SK-N-SH (cell line): ENCODE measurements at regions not wholly inside any gene's neighbourhood (a gene's known extent, or its start where the extent isn't known, plus 50 kb on each side); places are given as distances from the start of the nearest gene placed in this dataset.
"Not testable (repeated sequence)": the region's sequence is repeated elsewhere in the genome, so short reads cannot be mapped to it uniquely, and the experiment has no call there.

ENCODE experiments used
- CTCF ChIA-PET: fragments of 300-600, 350-600 bp; formaldehyde crosslinking; extraction: SDS; loops from one replicate; lab custom pipeline; 2021; lab: Yijun Ruan, JAX
- POLR2A ChIA-PET: fragments of 350-600 bp; sonication (Branson Sonifier 250); formaldehyde crosslinking; extraction: SDS; loops from one replicate; lab custom pipeline; 2020; ENCODE audit warnings: antibody characterized with exemption, inconsistent platforms; lab: Yijun Ruan, JAX
- DNase-seq: peaks from one replicate; pipeline ENCODE4 v3.0.0; 2012
- H2AFZ ChIP-seq: fragments of 200-600 bp; sonication (generic); 2 replicates; pipeline ENCODE4 v1.8.1; 2016; ENCODE audit warnings: antibody characterized with exemption, mild to moderate bottlenecking, low read depth
- H3F3A ChIP-seq: fragments of 200-600 bp; sonication (generic); replicated peaks from 2 replicates; pipeline ENCODE3; 2016; ENCODE audit warnings: antibody characterized with exemption, mild to moderate bottlenecking; ENCODE audit not compliant: insufficient read depth
- H3K27ac ChIP-seq, 2 experiments: fragments of 200-500 bp in 1 of 2; fragments of 200-600 bp in 1 of 2; sonication (Bioruptor generic) in 1 of 2; sonication (generic), shearing (Covaris generic) in 1 of 2; 2 replicates each; pipeline versions ENCODE4 v1.5.1 to v1.6.1; 2014 to 2016; ENCODE audit warnings: low read depth in 2 of 2, inconsistent platforms in 1 of 2, low read length in 1 of 2, mild to moderate bottlenecking in 1 of 2, mixed read lengths in 1 of 2
- H3K27me3 ChIP-seq: fragments of 200-600 bp; sonication (generic), shearing (Covaris generic); 2 replicates; pipeline ENCODE4 v1.6.1; 2016; ENCODE audit warnings: mixed run types; ENCODE audit not compliant: insufficient read depth
- H3K36me3 ChIP-seq, 2 experiments: fragments of 200-500 bp in 1 of 2; fragments of 200-600 bp in 1 of 2; sonication (Bioruptor generic) in 1 of 2; sonication (generic) in 1 of 2; replicated peaks in 1 of 2; 2 replicates each; pipeline versions ENCODE3 to v1.5.1; 2014 to 2016; ENCODE audit warnings: low read length in 1 of 2, mild to moderate bottlenecking in 1 of 2; ENCODE audit not compliant: insufficient read depth in 2 of 2, control insufficient read depth in 1 of 2
- H3K4me1 ChIP-seq, 2 experiments: fragments of 200-500 bp in 1 of 2; fragments of 200-600 bp in 1 of 2; sonication (Bioruptor generic) in 1 of 2; sonication (generic), shearing (Covaris generic) in 1 of 2; 2 replicates each; pipeline versions ENCODE4 v1.5.1 to v1.6.1; 2014 to 2016; ENCODE audit warnings: low read depth in 1 of 2, low read length in 1 of 2, mixed run types in 1 of 2; ENCODE audit not compliant: insufficient read depth in 2 of 2, control insufficient read depth in 1 of 2
- H3K4me2 ChIP-seq: fragments of 200-600 bp; sonication (generic), shearing (Covaris generic); 2 replicates; pipeline ENCODE4 v1.6.1; 2017; ENCODE audit warnings: mixed run types
- H3K4me3 ChIP-seq, 2 experiments: fragments of 200-500 bp in 1 of 2; fragments of 200-600 bp in 1 of 2; sonication (Bioruptor generic) in 1 of 2; sonication (generic), shearing (Covaris generic) in 1 of 2; 2 replicates each; pipeline versions ENCODE4 v1.5.1 to v1.8.1; 2014 to 2016; ENCODE audit warnings: low read depth in 2 of 2, inconsistent platforms in 1 of 2, low read length in 1 of 2, mild to moderate bottlenecking in 1 of 2, mixed read lengths in 1 of 2, moderate library complexity in 1 of 2
- H3K79me2 ChIP-seq: fragments of 200-600 bp; sonication (generic); 2 replicates; pipeline ENCODE4 v1.8.1; 2017; ENCODE audit warnings: mild to moderate bottlenecking; ENCODE audit not compliant: insufficient read depth
- H3K9ac ChIP-seq: fragments of 200-600 bp; sonication (generic); 2 replicates; pipeline ENCODE4 v1.6.1; 2017; ENCODE audit warnings: mixed run types
- H3K9me2 ChIP-seq: fragments of 200-600 bp; sonication (generic); 2 replicates; pipeline ENCODE4 v1.6.1; 2017; ENCODE audit warnings: mixed run types
- H3K9me3 ChIP-seq: fragments of 200-600 bp; sonication (generic); 2 replicates; pipeline ENCODE4 v1.6.1; 2017; ENCODE audit warnings: mixed run types, mild to moderate bottlenecking, moderate library complexity
- H4K20me1 ChIP-seq: fragments of 200-600 bp; sonication (generic); 2 replicates; pipeline ENCODE4 v1.6.1; 2017; ENCODE audit warnings: mild to moderate bottlenecking, mixed run types; ENCODE audit not compliant: insufficient read depth
- CHD2 ChIP-seq: fragments of 150-350 bp; IDR thresholded peaks from 2 replicates; pipeline ENCODE4 v1.6.1; 2018; ENCODE audit warnings: low read length; ENCODE audit not compliant: partially characterized antibody
- ELF1 ChIP-seq: IDR thresholded peaks from 2 replicates; pipeline ENCODE4 v1.4.0; 2012
- EP300 ChIP-seq, 2 experiments: IDR thresholded peaks; 2 replicates each; pipeline versions ENCODE4 v1.4.0 to v1.6.1; 2012; ENCODE audit warnings: borderline replicate concordance in 1 of 2, low read depth in 1 of 2, low read length in 1 of 2
- FOSL2 ChIP-seq: IDR thresholded peaks from 2 replicates; pipeline ENCODE4 v1.4.0; 2012; ENCODE audit warnings: low read depth, mild to moderate bottlenecking, moderate library complexity, borderline replicate concordance
- FOXM1 ChIP-seq: IDR thresholded peaks from 2 replicates; pipeline ENCODE4 v1.4.0; 2012; ENCODE audit warnings: low read depth, mild to moderate bottlenecking
- GATA2 ChIP-seq: sonication (generic); formaldehyde crosslinking; IDR thresholded peaks from 2 replicates; pipeline ENCODE4 v1.5.0; 2020; ENCODE audit warnings: mild to moderate bottlenecking, missing genetic modification reagents
- JUND ChIP-seq: IDR thresholded peaks from 2 replicates; pipeline ENCODE4 v1.4.0; 2012
- MAX ChIP-seq: IDR thresholded peaks from 2 replicates; pipeline ENCODE4 v1.4.0; 2012; ENCODE audit warnings: low read depth
- MXI1 ChIP-seq: IDR thresholded peaks from 2 replicates; pipeline ENCODE4 v1.6.1; 2012; ENCODE audit warnings: mild to moderate bottlenecking, low read depth, low read length, improper control_type of control experiment
- NRF1 ChIP-seq: IDR thresholded peaks from 2 replicates; pipeline ENCODE4 v1.6.1; 2012; ENCODE audit warnings: low read depth, mild to moderate bottlenecking, low read length
- POLR2AphosphoS5 ChIP-seq: IDR thresholded peaks from 2 replicates; pipeline ENCODE4 v1.6.1; 2012; ENCODE audit warnings: low read depth, low read length
- RAD21 ChIP-seq: IDR thresholded peaks from 2 replicates; pipeline ENCODE4 v1.6.1; 2012; ENCODE audit warnings: mild to moderate bottlenecking, low read length
- RCOR1 ChIP-seq: fragments of 150-350 bp; IDR thresholded peaks from 2 replicates; pipeline ENCODE4 v1.6.1; 2017; ENCODE audit warnings: antibody characterized with exemption, low read length
- RFX5 ChIP-seq: IDR thresholded peaks from 2 replicates; pipeline ENCODE4 v1.6.1; 2012; ENCODE audit warnings: mild to moderate bottlenecking, improper control_type of control experiment, low read length
- RXRA ChIP-seq: IDR thresholded peaks from 2 replicates; pipeline ENCODE4 v1.4.0; 2012; ENCODE audit warnings: low read depth, mild to moderate bottlenecking, borderline replicate concordance
- YY1 ChIP-seq: IDR thresholded peaks from 2 replicates; pipeline ENCODE4 v1.4.0; 2012; ENCODE audit warnings: low read depth, mild to moderate bottlenecking
- WGBS: methylation state at CpG from one replicate; pipeline ENCODE4 v1.1.6; 2017; ENCODE audit warnings: low lambda C conversion rate; 5-methylcytosine and 5-hydroxymethylcytosine counted together
- TF ChIP-seq, protein P1 (sequence below): IDR thresholded peaks from 2 replicates; pipeline ENCODE4; 2012

DNA sequence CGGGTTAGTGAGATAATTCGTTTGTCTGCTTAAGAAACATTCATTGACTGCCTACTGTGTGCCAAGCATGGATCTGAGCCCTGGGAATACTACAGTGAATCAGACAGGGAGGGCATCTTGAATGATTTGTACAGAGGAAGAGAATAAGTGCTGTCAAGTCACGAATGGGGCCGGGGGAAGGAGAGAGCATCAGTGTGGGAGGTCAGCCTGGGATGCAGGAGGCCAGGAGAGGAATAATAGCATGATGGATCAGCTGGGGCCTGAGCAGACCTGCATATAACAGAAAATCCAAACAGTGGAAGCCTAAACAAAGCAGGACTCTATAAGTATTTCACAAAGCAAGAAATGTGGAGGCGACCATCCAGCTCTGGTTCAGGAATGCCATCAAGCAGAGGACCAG is 55.4 kb upstream of the PAX8 start:
- no peak overlapping the region for H3K9ac ChIP-seq
- ChIA-PET CTCF (no interaction called here), POLR2A (no interaction called here)
- no peaks in the 10 kb centered on the region for H3K4me1 ChIP-seq
- no peaks in the 10 kb centered on the region for H3F3A ChIP-seq
- no peaks in the 10 kb centered on the region for H3K9me2 ChIP-seq
- peaks cover 28% of the 10 kb centered on the region for H3K27me3 ChIP-seq
- H2AFZ ChIP-seq: no peak overlapping the region
- no peaks in the 10 kb centered on the region for H3K79me2 ChIP-seq
- WGBS: 54% methylated on average over 5 of the region's 5 CpGs
- no peaks in the 10 kb centered on the region for H3K9me3 ChIP-seq
- no peak for TF ChIP-seq ELF1
- no peak for TF ChIP-seq RAD21
- TF ChIP-seq EP300 (IDR thresholded peaks at IDR 0.05; ENCODE audit: borderline replicate concordance in 1 of 2, low read depth in 1 of 2, low read length in 1 of 2): no peak
- TF ChIP-seq FOXM1: no peak
- no peak for TF ChIP-seq RCOR1
- no peak for TF ChIP-seq CHD2
- no peak for TF ChIP-seq RFX5
- TF ChIP-seq MAX: no peak
- no peak for TF ChIP-seq FOSL2
- TF ChIP-seq GATA2 (CRISPR knock-in tag): no peak
- TF ChIP-seq POLR2AphosphoS5: no peak
- TF ChIP-seq, protein P1, sequence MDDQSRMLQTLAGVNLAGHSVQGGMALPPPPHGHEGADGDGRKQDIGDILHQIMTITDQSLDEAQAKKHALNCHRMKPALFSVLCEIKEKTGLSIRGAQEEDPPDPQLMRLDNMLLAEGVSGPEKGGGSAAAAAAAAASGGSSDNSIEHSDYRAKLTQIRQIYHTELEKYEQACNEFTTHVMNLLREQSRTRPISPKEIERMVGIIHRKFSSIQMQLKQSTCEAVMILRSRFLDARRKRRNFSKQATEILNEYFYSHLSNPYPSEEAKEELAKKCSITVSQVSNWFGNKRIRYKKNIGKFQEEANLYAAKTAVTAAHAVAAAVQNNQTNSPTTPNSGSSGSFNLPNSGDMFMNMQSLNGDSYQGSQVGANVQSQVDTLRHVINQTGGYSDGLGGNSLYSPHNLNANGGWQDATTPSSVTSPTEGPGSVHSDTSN: no peak
- TF ChIP-seq YY1: no peak
- no peak for TF ChIP-seq JUND
- no peak for TF ChIP-seq NRF1
- TF ChIP-seq RXRA: no peak
- TF ChIP-seq MXI1: no peak
- no peak overlapping the region for H3K4me3 ChIP-seq
- no peak overlapping the region for H3K27ac ChIP-seq
- H3K4me2 ChIP-seq: no peak overlapping the region
- H3K36me3 ChIP-seq: no peaks in the 10 kb centered on the region
- no peak for DNase-seq
- no peaks in the 10 kb centered on the region for H4K20me1 ChIP-seq

DNA sequence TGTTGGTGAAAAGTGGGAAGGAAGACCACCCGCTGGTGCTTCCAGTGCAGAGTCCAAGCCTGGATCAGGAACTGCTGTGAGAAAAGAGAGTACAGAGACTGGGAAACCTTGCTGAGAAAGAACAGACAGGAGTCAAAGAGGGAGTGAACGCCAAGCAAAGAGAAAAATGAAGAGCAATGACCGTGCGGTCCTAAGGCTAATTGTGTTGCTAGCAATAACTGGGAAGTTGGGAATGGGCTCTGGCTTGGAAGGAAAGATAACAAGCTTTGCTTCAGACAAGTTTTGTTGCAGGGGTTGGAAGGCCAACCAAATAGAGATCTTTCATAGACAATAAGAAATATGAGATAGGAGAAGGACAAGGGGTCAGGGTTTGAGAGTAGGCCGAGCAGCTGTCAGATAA is 55.0 kb upstream of the PAX8 start:
- H3F3A ChIP-seq, H3K4me1 ChIP-seq, DNase-seq, H4K20me1 ChIP-seq, H3K9me3 ChIP-seq, H3K36me3 ChIP-seq, H3K4me3 ChIP-seq, H3K79me2 ChIP-seq, H3K4me2 ChIP-seq, POLR2A ChIA-PET, H3K9ac ChIP-seq, H2AFZ ChIP-seq, CTCF ChIA-PET, H3K27ac ChIP-seq, H3K9me2 ChIP-seq: not testable (repeated sequence)
- H3K27me3 ChIP-seq: peaks cover 24% of the 10 kb centered on the region
- 63% methylated on average over 5 of the region's 5 CpGs for WGBS
